GM19452 (cell line): ENCODE measurements at regions not wholly inside any gene's neighbourhood (a gene's known extent, or its start where the extent isn't known, plus 50 kb on each side); places are given as distances from the start of the nearest gene placed in this dataset.

ENCODE experiments used
- ATAC-seq: cut with Tn5 transposase; IDR thresholded peaks from one replicate; pipeline ENCODE4 v1.9.1; 2021; ENCODE audit not compliant: unreplicated experiment

DNA sequence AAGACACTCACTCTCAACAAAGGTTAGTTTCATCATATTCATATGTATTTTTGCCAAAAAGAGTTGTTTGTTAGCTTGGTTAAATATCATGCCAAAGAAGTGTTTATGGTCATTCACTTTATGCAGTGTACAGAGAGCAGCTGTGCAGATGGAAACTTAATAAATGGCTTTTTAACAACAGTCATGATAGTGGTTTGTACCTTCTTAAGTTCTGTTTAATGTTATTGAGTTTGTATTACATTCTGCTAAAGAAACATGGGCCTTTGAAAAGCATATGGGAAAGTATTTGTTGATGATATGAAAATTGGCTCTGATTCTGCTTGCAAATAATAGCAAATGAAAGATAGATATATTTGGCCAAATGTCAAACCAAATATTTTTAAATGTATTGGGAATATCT, 607.3 kb downstream of the NCAM2 start:
- no peak for ATAC-seq

DNA sequence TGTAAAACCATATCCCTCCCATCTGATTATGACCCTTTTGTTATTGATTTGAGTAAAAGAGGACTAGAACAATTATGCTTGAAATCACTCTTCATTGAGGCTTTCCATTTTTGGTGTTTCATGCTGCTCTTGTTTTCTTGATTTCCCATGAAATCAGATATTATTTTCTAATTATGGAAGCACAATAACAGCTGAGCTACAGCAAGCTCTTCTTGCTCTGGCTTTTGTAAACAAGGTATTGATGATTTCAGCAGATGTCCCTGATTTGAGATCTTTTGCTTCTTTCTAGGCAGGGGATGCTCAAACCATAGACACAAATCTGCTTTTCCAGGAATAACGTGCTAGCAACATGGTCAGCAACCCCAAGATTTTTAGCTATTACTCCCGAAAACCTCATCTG, 607.8 kb downstream of the NCAM2 start:
- ATAC-seq = no peak

DNA sequence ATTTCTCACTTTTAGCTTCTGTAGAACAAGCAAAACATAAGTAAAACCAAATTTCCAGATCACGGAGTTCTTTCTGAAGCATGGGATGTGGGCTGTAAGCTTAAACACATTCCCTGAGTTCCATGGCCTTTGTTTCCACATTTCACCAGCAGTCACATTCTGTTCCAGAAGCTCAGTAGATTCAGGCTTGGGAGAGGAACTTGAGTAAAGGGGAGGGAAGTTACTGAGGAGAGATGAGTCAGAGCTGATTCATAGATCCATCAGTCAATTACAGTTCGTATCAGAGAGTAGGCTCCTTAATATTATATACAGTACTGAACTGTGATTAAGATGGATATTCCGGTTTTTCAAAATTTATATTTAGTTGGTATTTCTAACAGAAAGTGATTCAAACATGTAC, 614.3 kb downstream of the NCAM2 start:
- no peak for ATAC-seq

DNA sequence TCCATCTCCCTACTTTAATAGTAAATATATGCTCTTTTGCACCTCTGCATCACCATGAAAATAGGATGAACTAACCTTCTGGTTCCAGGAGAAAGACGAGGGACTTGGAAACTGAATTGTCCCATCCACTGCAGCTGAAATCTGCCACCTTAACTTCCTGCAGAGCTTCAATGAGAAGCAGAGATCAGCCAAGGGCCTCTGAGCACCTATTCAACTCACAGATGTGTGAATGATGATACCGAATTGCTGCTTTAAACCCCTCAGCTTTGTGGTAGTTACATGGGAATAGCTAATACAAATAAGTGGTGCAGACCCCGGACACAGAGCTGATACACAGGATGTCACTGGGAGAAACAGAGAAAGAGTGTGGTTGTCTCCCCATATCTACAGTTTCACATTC, 616.8 kb downstream of the NCAM2 start:
- no peak for ATAC-seq

DNA sequence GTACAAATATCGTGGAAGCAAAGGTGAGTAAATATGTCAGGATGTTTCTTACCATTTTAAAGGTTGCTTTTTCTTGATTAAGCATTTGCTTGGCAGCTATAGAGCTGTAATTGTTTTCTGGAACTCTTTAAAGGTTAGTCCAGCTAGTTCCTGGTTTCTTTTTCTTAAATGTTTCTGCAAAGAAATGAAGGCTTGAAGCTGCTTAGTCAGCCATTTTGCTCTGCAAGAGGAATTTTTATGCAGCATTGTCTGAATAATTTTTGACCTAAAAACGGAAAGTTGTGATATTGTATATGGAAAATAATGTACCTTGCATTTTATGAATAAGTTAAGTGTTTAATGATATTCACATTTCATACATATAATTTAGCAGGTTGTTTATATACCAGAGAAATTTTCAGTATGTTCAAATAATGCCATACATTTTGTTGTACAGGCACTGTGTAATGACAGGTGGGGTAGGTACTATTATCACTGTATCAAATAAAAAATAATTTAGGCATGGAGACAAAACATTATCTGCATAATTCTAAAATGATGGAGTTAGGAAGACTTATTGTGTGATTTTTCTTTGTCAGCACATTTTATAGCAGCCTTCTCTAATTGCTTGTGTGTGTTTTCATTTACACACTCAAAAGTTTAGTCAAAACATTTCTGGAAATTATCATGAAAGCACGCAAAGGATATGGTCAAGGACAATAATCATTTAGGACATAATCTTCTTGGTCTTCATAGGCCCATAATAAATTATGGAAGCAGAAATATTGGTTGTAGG, 624.4 kb downstream of the NCAM2 start:
- ATAC-seq = no peak

DNA sequence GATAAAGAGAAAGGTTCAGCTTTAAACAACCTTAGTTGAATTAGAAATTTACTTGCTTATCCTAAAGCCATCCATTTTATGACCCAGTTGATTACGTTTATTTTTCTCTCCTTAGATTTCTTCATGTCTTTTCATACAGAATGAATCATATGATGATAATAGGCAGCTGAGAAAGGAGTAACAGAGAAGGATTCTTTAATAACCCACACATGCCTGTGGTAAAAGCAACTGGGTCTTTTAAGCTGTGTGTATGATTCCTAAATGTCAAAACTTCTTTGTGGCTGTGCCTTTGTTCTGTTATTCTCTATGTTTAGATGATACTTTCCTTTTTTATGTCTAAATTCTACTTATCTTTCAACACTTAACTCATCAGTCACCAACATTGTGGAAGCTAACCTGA, 626.5 kb downstream of the NCAM2 start:
- no peak for ATAC-seq

DNA sequence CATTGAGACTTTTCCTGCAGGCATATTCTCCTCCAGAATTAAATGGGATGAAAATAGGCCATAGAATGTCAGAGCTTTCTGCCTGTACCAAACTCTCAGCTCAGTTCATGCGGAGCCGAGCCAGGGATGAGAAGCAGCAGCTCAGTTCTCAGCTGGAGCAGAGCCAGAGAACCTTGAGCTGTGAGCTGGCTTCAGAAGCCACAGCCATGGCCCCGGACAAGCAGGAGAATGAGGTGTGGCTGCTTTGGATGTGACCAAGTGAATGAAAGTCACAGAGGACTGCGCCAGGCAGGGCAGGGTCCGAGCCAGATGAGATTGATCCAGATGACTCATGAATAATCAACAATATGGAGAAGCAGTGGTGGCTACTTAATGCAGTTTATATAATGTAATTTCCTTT, 633.8 kb downstream of the NCAM2 start:
- no peak for ATAC-seq

DNA sequence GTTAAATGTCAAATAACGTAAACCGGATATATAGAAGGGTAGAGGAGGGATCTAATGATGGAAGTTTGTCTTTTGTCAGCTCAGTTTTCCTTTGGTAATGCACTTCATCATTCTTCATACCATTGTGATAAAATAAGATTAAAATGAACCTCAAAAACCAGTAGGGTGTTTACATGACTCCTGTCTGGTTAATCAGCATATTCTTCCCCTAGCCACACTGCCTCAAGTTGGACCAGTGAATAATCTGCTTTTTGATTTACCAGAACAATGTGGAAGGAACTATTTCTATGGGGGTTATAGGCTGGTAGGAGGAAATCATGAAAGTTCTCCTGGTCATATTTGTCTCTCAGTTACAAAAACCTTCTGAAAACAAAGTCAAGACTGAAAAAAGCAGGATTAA, 634.7 kb downstream of the NCAM2 start:
- no peak for ATAC-seq

DNA sequence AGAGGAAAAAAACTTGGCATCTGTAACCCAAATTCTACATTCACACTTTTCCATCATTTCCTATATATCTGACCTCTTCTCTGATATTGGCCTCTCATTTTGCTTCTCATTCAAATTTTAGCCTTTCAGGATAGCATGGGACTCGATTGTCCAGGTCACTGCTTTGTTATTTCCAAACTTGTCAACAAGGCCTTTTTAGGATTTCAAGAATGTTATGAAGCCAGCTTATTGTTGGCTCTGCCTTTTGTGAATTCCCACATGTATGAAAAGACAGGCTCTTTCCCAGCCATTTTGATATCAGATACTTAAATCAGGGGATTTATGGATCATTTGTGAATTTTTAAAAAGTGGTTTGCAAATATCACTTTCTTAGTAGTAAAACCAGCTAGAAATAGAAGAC, 663.5 kb downstream of the NCAM2 start:
- ATAC-seq = no peak

DNA sequence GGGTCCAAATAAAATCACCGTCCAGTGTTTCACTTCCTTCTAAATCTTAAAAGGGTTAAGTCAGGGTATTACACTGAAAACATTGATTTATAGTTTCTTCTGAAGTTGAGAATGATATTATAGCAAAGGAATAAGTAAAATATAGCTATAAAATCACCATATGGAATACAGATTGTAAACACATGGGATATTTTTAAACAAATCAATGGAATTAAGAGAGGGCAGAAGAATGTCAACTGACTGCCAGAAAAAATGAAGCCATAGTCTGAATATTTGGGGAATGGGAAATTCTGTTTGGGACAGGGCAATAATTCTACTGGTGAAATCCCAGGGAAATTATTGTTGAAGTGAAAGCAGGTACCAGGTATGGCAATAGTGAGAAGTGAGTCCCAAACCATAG, 664.6 kb downstream of the NCAM2 start:
- ATAC-seq = no peak

DNA sequence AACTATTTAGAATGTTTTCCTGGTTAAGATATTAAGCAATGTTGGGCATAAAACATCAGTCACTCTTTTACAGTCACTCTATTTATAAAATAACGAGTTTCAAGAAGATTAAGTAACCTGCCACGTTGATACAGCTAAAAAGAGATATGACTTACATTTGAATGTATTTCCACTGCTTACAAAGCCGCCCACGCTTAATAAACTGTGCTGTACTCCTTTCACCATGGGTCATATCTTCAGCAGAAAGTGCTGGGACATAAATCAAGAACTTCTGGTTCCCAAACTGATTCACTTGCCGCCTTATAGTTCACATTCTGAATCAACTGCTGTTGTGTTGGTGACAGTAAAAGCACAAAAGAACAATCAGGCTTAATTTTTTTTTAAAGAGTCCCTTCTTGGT, 666.7 kb downstream of the NCAM2 start:
- ATAC-seq = no peak

DNA sequence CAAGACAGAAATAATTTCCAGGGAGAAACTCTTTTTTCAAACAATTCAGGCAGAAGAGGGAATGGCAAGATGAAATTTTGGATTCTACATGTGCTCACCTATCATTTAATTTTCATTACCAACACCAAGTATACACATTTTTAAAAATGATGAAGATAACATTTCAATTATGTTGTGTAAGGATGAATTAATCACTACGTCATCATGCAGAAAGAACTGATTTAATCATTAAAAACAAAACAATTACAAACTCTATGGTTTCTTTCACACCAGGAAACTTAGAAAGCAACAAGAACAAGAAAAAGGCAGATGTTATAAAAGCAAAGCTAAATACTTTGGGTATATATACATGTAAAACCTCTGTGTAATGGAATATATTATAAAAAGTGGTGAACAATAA, 668.5 kb downstream of the NCAM2 start:
- ATAC-seq = no peak

DNA sequence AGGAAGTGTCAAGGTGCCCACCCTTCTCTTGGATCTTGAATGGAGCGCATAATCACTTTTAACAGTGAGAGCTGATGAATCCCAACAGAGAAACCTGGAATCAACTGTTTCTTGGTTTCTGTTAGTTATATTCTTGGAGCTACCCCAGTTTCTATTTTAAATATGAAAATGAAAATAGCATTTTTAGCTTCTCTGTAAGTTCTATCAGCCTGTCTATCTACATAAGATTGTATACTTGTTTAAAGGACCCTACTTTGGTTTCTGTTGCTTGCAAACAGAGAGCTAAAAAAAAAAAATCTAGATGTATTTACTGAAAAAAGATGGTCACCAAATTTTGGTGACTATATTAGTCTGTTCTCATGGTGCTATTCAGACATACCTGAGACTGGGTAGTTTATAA, 670.0 kb downstream of the NCAM2 start:
- no peak for ATAC-seq

DNA sequence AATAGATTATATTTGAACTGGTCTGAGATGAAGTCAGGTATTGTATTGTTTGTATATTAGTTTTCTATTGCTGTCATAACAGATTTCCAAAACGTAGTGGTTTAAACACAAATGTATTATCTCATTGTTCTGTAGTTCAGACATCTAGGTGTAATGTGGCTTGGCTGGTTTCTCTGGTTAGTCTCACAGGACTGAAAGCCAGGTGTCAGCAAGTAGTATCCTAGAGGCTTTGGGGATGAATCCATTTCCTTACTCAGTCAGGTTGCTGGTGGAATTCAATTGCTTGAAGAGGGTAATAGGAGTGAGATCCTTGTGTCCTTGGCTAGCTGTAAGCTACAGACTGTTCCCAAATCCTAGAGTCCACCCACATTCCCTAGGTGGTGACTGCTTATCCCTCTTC, 675.8 kb downstream of the NCAM2 start:
- no peak for ATAC-seq

DNA sequence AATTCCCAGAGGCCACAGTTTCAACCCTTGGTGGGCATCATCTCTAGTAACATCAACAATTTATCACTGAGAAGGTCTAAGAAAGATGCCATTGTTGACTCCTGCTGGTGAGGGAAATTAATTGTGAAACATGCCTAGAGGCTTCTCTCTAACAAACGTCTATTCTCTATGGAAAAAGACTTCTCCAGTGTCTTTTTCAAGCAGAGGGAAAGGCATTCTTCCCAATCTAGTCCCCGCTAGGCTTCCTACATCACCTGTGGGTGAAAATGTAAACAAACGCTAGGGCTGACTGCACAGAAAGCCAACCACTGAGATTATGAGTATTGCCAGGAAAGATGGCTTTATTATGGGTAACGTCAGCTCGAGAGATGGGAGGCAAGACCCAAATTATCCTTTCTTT, 677.4 kb downstream of the NCAM2 start:
- no peak for ATAC-seq

DNA sequence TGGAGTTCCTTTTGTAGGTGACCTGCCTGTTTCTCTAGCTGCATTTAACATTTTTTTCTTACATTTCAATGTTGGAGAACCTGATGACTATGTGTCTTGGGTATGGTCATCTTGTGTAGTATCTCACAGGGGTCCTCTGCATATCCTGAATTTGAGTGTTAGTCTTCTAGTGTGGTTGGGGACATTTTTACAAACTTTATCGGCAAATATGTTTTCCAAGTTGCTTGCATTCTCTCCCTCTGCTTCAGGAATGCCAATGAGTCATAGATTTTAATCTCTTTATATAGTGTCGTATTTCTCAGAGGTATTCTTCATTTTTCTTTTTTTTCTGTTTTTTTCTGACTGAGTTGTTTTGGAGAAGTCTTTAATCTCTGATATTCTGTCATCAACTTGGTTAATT, 684.0 kb downstream of the NCAM2 start:
- no peak for ATAC-seq

DNA sequence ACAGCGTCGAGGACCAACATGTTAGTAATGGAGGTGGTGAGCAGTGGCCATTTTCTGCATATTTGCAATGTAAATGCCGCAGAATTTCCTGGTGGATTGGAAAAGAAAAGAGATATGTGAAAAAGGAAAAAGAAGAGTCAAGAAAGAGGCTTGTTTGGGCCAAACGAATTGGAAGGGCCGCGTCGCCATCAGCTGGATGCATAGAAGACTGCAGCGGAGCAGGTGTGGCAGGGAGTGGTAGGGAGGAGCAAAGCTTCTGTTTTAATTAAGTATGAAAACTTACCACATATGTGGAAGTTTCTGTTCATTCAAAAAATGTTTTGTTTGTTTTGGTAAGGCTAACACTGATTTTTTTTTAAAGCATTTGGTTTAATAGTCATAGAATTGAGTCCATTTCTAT, 690.7 kb downstream of the NCAM2 start:
- no peak for ATAC-seq

DNA sequence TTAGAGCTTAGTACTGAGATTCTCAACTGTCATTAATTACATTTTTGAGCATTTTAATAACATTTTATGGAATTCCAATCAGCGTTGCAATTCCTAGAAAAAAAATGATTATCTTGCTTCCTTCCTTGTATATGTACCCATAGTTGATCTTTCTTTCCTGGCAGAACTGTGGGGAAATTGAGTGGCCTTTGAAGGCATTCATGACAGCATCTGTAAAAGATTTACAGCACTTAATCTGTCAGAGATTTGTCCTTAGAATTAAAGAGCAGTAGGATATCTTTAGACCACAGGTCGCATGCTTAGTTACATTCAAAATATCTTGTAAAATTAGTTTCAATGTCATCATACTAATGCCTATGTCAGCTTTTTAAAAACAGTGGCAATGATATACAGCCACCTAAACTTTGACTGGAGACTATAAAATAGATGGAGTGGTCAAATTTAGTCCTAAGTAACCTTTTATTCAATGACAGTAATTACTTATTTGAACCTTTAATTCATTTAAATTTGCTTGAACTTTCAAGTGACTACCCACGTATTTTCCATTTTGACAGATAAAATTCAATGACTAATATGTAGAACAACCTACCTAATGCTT, 692.0 kb downstream of the NCAM2 start:
- no peak for ATAC-seq

DNA sequence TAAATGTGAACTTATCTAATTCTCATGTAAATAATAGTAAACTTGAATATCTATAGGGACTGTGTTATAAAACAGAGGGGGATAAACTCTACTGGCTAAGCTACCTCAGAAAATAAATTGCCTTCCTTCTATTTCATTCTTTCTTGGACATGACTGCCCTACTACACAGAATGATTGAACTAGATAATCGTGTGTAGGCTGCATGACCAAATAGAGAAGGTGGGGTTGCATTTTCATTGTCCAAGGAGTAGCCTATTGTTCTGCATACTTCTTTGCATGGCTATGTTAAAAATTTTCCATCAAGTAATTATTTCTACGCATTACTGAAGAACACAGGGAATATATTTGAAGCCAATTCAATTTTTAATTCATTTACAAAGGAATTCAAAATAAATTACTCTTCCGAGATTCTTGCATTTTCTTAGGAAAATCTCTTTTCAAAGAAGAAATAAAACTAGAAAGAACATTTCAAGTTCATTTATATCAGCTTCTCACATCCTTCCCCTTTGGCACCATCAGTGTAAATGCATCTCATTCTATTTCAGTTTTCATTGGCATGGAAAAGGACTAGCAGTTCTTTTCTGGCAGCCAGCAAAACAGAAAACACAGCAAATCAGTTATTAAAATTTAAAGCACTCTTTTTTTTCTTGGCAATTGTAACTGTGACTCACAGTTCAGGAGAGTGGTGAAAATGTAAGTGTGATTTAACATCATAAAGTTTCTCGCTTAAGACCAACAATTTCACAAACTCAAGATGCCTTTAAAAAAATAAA, 714.7 kb downstream of the NCAM2 start:
- ATAC-seq = no peak

DNA sequence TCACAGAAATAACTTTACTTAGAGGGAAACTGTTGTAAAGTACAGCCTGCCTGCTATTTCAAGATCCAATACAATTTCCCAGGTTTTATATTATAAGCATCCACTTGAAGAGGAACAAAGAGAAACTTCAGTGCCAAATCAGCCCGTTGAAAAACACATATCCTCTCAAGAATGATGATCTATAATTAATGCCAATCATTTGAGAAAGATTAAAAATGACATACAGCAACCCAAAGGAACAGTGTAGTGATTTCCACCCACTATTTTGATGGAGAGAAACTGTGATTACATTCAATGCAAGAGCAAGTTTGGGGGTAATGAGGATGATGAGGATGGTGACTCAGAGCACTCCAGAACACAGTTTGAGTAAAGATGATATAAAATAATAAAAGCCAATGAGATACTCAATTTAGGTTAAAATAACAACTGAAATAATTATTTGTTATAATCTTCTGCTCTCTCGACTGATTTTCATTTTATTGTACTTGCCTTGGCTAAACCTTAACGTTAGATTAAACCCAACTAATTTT, 715.5 kb downstream of the NCAM2 start:
- ATAC-seq = no peak

DNA sequence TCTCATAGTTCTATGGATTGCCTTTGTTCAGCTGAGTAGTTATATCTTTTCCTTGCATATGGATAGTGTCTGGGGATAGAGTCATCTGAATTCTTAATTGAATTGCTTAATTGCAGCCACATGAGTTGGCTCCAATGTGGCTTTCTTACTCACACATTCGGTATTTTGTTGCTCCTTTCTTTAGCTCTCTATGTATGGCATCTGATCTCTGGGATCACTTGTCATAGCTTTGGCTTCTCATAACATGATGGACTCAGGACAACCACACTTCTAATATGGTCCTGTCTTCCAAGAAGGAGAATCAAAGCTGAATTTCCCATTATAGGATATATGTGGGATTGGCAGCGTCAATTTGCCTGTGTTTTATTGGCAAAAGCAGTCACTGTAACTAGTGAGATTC, 716.2 kb downstream of the NCAM2 start:
- no peak for ATAC-seq
